ENCODE measurements at regions not wholly inside any gene's neighbourhood (a gene's known extent, or its start where the extent isn't known, plus 50 kb on each side); places are given as distances from the start of the nearest gene placed in this dataset.

DNA sequence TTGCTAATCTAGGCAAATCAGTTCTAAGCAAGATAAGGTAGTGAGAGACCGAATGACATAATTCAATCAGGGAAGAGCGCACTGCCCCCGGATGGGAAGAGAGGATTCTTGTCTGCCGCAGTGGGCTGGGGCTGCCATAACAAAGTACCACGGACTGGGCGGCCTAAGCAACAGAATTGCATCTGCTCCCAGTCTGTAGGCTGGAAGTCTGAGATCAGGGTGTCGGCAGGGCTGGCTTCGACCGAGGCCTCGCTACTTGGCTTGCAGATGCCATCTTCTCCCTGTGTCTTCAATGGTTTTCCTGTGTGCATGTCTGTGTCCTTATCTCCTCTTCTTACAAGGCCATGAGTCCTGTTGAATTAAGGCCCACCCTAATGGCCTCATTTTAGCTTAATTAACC lies 59.7 kb upstream of the TMEM72 start:
- H3K4me3 ChIP-seq: no peak overlapping the region
- peaks cover 0 to 18% (median 11%) of the 10 kb centered on the region in 11 experiments; a peak in 10 of 22 replicates for H3K9me3 ChIP-seq (replicated peaks in 1 of 11)
- H3K27me3 ChIP-seq: no peaks in the 10 kb centered on the region
- H3K4me2 ChIP-seq: no peak overlapping the region
- no peak overlapping the region for H3K9ac ChIP-seq
- peaks cover 0 to 38% (median 29%) of the 10 kb centered on the region in 10 experiments; a peak in 15 of 20 replicates for H3K4me1 ChIP-seq
- H3K27ac ChIP-seq: no peak overlapping the region
- no peaks in the 10 kb centered on the region for H3K36me3 ChIP-seq
- H4K20me1 ChIP-seq: no peaks in the 10 kb centered on the region
- no peak for TF ChIP-seq Cebpa-rat (IDR thresholded peaks at IDR 0.05)

DNA sequence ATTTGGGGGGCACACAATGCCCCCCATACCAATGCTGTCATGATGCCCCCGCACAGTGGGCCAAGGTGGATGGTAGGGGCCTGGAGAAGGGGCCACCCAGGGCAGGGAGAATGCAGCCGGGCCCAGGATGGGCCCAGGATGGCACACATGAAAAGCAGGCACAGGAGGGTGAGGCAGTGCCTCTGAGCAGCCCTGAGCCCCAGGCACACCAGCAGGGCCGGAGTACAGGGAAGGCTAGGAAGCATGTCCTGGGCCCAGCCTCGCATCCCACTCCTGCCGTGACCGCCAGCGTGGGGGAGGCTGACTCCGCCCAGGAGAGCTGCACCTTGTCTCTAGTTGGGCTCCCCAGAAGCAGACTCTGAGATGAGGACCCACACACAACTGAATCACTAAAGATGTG lies 59.3 kb upstream of the TMEM72 start:
- H3K4me3 ChIP-seq: no peak overlapping the region
- H3K36me3 ChIP-seq: no peaks in the 10 kb centered on the region
- H3K4me1 ChIP-seq: peaks cover 0 to 43% (median 33%) of the 10 kb centered on the region in 10 experiments; a peak in 15 of 20 replicates
- no peak overlapping the region for H3K9ac ChIP-seq
- no peak for TF ChIP-seq Cebpa-rat (IDR thresholded peaks at IDR 0.05)
- no peak overlapping the region for H3K27ac ChIP-seq
- H4K20me1 ChIP-seq: no peaks in the 10 kb centered on the region
- H3K4me2 ChIP-seq: no peak overlapping the region
- peaks cover 0 to 18% (median 11%) of the 10 kb centered on the region in 11 experiments; a peak in 10 of 22 replicates for H3K9me3 ChIP-seq (replicated peaks in 1 of 11)
- H3K27me3 ChIP-seq: no peaks in the 10 kb centered on the region

DNA sequence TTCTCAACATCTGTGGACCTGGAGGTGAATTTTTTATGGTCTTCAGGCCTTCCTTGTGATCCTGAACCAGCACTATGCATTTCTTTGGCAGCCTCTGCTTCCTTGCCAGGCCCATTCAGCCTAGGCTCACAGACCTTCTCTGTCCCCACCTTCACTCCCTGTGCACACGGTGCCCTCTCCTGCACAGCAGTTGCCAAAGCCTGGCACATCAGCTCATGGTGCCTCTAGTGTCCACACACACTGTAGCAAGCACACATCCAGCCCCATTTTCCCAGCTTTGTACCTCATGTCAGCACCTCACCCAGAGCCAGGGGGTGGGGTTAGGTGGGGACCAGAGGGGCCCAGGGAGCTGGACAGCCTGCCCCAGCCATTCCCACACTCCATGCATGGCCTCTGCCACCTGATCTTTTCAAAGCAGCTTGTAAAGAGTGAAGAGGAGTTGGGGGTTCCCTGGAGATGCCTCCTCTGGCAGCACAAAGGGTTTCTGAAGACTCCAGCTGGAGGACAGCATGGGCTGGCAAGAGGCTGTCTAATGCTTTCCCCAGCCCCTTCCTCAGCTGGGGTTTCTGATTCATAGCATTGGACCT lies 57.9 kb upstream of the TMEM72 start:
- H3K36me3 ChIP-seq: no peaks in the 10 kb centered on the region
- H3K27me3 ChIP-seq: no peaks in the 10 kb centered on the region
- peak overlapping the region in 9 of 11 experiments; percentile 0 to 83 (median 54); a peak in 14 of 22 replicates for H3K4me2 ChIP-seq
- H3K9ac ChIP-seq: peak overlapping the region in 1 of 11 experiments; percentile 21; a peak in 1 of 22 replicates
- no peak overlapping the region for H3K4me3 ChIP-seq
- peaks cover 0 to 12% (median 10%) of the 10 kb centered on the region in 11 experiments; a peak in 10 of 22 replicates for H3K9me3 ChIP-seq (replicated peaks in 1 of 11)
- peaks cover 5 to 55% (median 47%) of the 10 kb centered on the region in 10 experiments; a peak in 17 of 20 replicates for H3K4me1 ChIP-seq
- H4K20me1 ChIP-seq: no peaks in the 10 kb centered on the region
- TF ChIP-seq Cebpa-rat (IDR thresholded peaks at IDR 0.05): no peak
- H3K27ac ChIP-seq: no peak overlapping the region

DNA sequence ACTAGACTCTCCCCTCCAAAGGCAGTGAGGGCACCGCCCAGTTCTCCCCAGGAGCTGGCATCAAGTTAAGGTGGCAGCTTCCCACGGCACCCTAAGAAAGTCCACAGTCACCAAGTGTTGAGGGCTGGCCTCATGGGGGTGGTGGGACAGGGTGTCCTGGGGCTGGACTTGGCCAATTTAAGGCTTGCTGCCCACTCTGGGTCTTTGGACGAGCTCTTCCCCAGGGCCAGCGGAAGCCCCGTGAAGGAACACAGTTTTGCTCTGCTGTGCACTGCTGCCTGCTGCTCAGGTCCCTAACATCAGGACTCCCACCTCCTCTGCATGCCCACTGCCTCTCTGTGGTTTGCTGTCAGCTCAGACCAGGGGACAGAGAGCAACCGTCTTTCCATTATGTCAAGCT lies 57.3 kb upstream of the TMEM72 start:
- Histone ChIP-seq H3K36me3 (no peaks in the 10 kb centered on the region), H3K9me3 (replicated peaks in 1 of 11) (peaks cover 0 to 7% (median 5%) of the 10 kb centered on the region in 11 experiments; a peak in 10 of 22 replicates), H3K27ac (no peak overlapping the region), H3K4me3 (no peak overlapping the region), H3K4me1 (peaks cover 5 to 57% (median 50%) of the 10 kb centered on the region in 10 experiments; a peak in 17 of 20 replicates), H3K9ac (peak overlapping the region in 1 of 11 experiments; percentile 21; a peak in 1 of 22 replicates), H3K27me3 (no peaks in the 10 kb centered on the region), H3K4me2 (peak overlapping the region in 9 of 11 experiments; percentile 0 to 83 (median 54); a peak in 15 of 22 replicates), H4K20me1 (no peaks in the 10 kb centered on the region)
- no peak for TF ChIP-seq Cebpa-rat (IDR thresholded peaks at IDR 0.05)

DNA sequence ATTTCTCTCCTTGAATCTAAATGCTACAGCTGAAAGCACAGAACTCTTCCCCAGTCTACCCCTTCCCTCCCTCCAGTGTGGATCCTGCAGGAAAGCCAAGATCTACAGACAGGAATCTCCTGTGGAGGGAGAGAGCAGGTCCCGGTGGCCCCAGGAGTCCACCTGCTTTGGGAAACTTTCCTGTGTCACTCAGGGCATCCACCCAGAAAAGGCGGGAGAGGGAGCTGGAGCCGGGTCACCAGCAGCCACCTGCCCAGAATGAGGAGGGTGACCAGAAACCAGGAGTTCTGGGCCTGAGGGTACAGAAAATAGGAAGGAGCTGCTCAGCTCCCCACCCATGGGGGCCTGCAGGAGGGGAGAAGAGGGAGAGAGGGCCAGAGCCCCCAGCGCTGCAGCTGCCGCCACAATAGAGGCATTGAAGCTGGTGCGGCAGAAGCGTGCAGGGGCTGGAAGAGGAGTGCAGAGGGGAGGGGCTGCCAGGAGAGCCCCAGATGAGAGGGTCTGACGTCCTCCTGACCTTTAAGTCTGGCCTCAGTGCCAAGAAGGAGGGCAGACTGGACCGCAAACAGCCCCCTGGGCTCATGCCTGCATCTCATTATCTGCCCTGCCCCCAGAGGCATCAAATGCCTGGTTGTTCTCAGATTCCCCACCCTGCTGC lies 56.3 kb upstream of the TMEM72 start:
- no peak for TF ChIP-seq Cebpa-rat (IDR thresholded peaks at IDR 0.05)
- Histone ChIP-seq H3K4me1 (peaks cover 5 to 57% (median 50%) of the 10 kb centered on the region in 10 experiments; a peak in 17 of 20 replicates), H3K27me3 (no peaks in the 10 kb centered on the region), H3K9me3 (replicated peaks in 1 of 11) (no peaks in the 10 kb centered on the region), H3K27ac (no peak overlapping the region), H3K9ac (no peak overlapping the region), H4K20me1 (no peaks in the 10 kb centered on the region), H3K4me2 (peak overlapping the region in 8 of 11 experiments; percentile 43 to 83 (median 62); a peak in 14 of 22 replicates), H3K4me3 (no peak overlapping the region), H3K36me3 (no peaks in the 10 kb centered on the region)

DNA sequence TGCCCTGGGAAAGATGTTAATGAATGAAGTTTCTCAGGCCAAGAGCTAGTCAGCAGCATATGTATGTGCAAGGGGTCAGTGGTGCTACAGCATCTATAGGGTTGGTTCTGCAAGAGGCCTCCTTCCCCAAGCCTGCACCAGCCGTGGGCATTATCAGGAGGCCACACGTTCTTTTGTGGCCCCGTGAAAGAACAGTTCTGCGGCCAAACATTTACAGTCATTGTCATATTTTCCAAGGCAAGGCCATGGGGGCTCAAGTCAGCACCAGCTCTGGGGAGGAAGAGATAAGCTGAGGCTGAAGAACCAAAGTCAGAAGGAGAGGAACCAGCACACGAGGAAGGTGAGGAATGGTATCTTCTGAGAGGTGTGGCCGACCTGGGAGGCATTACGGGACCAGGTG lies 54.4 kb upstream of the TMEM72 start:
- H4K20me1 ChIP-seq: no peaks in the 10 kb centered on the region
- no peaks in the 10 kb centered on the region for H3K36me3 ChIP-seq
- no peak overlapping the region for H3K27ac ChIP-seq
- no peak overlapping the region for H3K9ac ChIP-seq
- no peaks in the 10 kb centered on the region for H3K9me3 ChIP-seq (replicated peaks in 1 of 11)
- H3K4me3 ChIP-seq: no peak overlapping the region
- no peaks in the 10 kb centered on the region for H3K27me3 ChIP-seq
- peaks cover 18 to 73% (median 66%) of the 10 kb centered on the region in 10 experiments for H3K4me1 ChIP-seq
- H3K4me2 ChIP-seq: peak overlapping the region in 8 of 11 experiments; percentile 29 to 66 (median 50); a peak in 15 of 22 replicates
- TF ChIP-seq Cebpa-rat (IDR thresholded peaks at IDR 0.05): no peak

DNA sequence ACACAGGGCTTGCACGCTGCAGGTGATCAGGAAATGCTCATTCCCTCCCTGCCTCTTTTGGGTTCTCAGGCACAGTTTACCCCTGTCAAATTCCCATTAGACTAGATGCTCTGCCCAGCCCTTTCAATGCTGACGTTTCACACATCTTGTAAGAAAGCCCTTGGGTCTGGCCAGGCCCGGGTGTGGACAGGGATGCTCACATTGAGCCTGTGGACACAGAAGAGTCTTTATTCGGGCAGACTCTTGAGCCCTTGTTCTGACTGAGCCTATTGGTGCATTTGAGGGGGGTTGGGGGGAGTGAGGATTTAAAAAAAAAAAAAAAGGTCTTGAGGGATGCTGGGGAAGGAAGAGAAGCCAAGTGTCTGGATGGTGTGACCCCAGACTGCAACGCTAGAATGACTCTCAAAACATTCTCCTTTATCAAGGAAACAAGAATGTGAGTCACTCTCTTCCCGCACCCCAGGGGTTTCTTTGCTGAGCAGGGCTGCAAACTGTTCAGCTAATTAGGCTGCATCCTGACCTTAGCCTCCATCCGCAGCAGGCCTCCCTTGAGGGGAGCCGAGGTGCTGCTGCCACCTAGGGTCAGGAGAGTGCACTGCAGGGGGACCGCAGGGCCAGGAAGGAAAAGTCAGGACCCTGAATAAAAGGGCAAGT lies 53.6 kb upstream of the TMEM72 start:
- no peak for TF ChIP-seq Cebpa-rat (IDR thresholded peaks at IDR 0.05)
- Histone ChIP-seq H3K9ac (no peak overlapping the region), H3K4me1 (peaks cover 26 to 81% (median 73%) of the 10 kb centered on the region in 10 experiments), H3K4me3 (no peak overlapping the region), H4K20me1 (no peaks in the 10 kb centered on the region), H3K9me3 (replicated peaks in 1 of 11) (no peaks in the 10 kb centered on the region), H3K27ac (no peak overlapping the region), H3K27me3 (peaks cover 0 to under 1% (median 0%) of the 10 kb centered on the region in 11 experiments; a peak in 1 of 22 replicates), H3K4me2 (peak overlapping the region in 10 of 11 experiments; percentile 8 to 66 (median 46); a peak in 15 of 22 replicates), H3K36me3 (no peaks in the 10 kb centered on the region)

DNA sequence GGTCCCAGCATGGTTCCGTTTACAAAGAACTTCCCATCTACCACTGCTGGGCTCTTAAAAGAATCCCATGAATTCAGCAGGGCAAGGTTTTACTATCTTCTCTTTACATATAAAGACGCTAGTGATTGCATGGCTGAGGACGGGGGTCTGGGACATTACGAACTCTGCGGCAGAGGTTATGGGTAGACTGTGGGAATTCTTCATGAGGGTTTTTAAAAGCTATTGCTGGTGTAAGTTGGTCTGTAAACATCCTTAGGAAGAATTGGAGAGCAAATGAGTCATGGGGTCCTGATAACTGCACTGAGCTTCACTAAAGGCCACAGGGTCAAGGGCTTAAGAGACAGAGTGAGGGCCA lies 53.1 kb upstream of the TMEM72 start:
- Histone ChIP-seq H3K4me2 (peak overlapping the region in 5 of 11 experiments; percentile 19 to 66 (median 26); a peak in 6 of 22 replicates), H3K27ac (0 out of 22 replicates have a peak overlapping the region, but pooled peaks of 1 of the 11 experiments have one; percentile 26), H3K27me3 (peaks cover 0 to 5% (median 0%) of the 10 kb centered on the region in 11 experiments; a peak in 5 of 22 replicates), H3K36me3 (no peaks in the 10 kb centered on the region), H3K9ac (peak overlapping the region in 2 of 11 experiments; percentile 3 to 6; a peak in 2 of 22 replicates), H3K4me1 (peaks cover 31 to 84% (median 78%) of the 10 kb centered on the region in 10 experiments), H3K9me3 (replicated peaks in 1 of 11) (no peaks in the 10 kb centered on the region), H4K20me1 (no peaks in the 10 kb centered on the region), H3K4me3 (no peak overlapping the region)
- no peak for TF ChIP-seq Cebpa-rat (IDR thresholded peaks at IDR 0.05)

DNA sequence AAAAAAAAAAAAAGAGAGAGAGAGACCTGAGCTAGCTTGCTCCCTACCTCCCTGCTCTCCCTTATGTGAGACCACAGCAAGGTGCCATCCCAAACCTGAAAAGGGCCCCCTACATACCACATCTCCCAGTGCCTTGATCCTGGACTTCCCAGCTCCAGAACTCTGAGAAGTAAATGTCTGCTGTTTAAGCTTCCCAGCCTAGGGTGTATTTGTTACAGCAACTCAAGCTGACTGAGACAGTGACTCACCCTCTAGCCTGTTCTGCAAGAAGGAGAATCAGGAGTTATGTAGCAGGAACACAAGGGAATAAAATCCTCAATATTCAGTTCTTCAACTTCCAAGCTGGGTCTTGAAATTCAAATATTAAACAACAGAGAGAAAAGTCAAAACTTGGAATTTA lies 52.1 kb upstream of the TMEM72 start:
- no peaks in the 10 kb centered on the region for H4K20me1 ChIP-seq
- no peaks in the 10 kb centered on the region for H3K36me3 ChIP-seq
- peaks cover 41 to 84% (median 78%) of the 10 kb centered on the region in 10 experiments for H3K4me1 ChIP-seq
- H3K9ac ChIP-seq: no peak overlapping the region
- H3K27ac ChIP-seq: no peak overlapping the region
- TF ChIP-seq Cebpa-rat (IDR thresholded peaks at IDR 0.05): no peak
- no peak overlapping the region for H3K4me2 ChIP-seq
- no peak overlapping the region for H3K4me3 ChIP-seq
- H3K9me3 ChIP-seq (replicated peaks in 1 of 11): no peaks in the 10 kb centered on the region
- peaks cover 0 to 15% (median 0%) of the 10 kb centered on the region in 11 experiments; a peak in 9 of 22 replicates for H3K27me3 ChIP-seq
